Calu3 (cell line): ENCODE measurements at regions not wholly inside any gene's neighbourhood (a gene's known extent, or its start where the extent isn't known, plus 50 kb on each side); places are given as distances from the start of the nearest gene placed in this dataset.

Experiments
- BruUV-seq: library from RNA; stranded (reverse); fragments of 400-500 nt; replicated peaks from 2 replicates; lab custom pipeline; 2021; lab: Mats Ljungman, UMichigan
- CTCF ChIA-PET: fragments of 300-600 bp; sonication (Branson Sonifier 250); formaldehyde crosslinking; loops from one replicate; lab custom pipeline; 2022; ENCODE audit warnings: antibody characterized with exemption; lab: Charles Lee
- DNase-seq: peaks from one replicate; pipeline ENCODE4 v3.0.0; 2022
- H3K27ac Mint-ChIP-seq: one replicate; pipeline ENCODE4 v1.8.0; 2022; ENCODE audit warnings: mixed read lengths; ENCODE audit not compliant: unreplicated experiment
- H3K27me3 Mint-ChIP-seq: one replicate; pipeline ENCODE4 v1.8.0; 2022; ENCODE audit warnings: mixed read lengths; ENCODE audit not compliant: unreplicated experiment
- H3K36me3 Mint-ChIP-seq: one replicate; pipeline ENCODE4 v1.8.0; 2022; ENCODE audit warnings: mild to moderate bottlenecking, moderate library complexity, mixed read lengths; ENCODE audit not compliant: insufficient read depth, unreplicated experiment
- H3K4me1 Mint-ChIP-seq: one replicate; pipeline ENCODE4 v1.8.0; 2022; ENCODE audit warnings: mild to moderate bottlenecking, low read depth, mixed read lengths; ENCODE audit not compliant: unreplicated experiment
- H3K4me3 Mint-ChIP-seq: one replicate; pipeline ENCODE4 v1.8.0; 2022; ENCODE audit warnings: mild to moderate bottlenecking, low read depth, moderate library complexity, mixed read lengths; ENCODE audit not compliant: unreplicated experiment
- H3K9me3 Mint-ChIP-seq: one replicate; pipeline ENCODE4 v1.8.0; 2022; ENCODE audit warnings: low read depth, mixed read lengths; ENCODE audit not compliant: unreplicated experiment
- intact Hi-C: fragments of 100-400 bp; cut with micrococcal nuclease; formaldehyde crosslinking; loops from one replicate; pipeline ENCODE4 v1.10.0; 2022; ENCODE audit not compliant: unreplicated experiment
- TF ChIP-seq, protein P1 (sequence below): fragments of 200-600 bp; IDR thresholded peaks from one replicate; pipeline ENCODE4 v1.8.0; 2022; ENCODE audit warnings: antibody characterized with exemption; ENCODE audit not compliant: unreplicated experiment

DNA sequence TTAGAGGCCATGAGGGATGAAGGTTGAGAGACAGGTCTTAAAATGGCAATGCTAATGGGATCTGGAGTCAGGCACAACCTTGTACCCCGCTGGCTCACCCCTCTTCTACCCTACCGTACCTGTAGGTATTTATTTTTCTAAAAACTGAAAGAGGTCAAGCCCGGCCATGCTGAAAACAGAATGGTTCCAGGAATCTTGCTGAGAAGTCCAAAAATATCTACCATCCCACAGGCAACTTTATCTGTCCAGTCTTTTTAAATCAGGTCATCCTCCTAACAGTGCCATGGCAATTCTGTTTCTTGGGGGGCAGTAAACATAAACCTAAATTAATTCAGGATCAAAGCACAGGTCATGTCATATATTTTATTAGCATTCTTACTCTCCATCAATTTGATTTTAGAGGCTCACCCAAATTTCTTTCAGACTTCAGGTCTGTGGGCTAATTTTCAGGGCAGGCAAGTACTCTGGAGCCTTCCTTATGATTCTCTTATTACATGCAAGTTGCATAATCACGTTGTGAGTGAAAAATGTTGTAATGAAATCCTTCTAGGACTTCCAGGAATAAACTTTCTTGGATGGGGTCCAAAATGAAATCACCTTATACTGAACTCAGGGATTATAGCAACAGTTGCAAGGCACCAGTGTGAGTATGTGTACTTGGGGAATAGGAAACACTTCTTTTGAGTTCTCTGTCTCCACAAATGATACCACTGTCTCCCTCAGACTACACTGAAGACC, 102.7 kb upstream of the NREP start:
- Mint-ChIP-seq H3K4me3 (no peak overlapping the region), H3K9me3 (peaks cover 2% of the 10 kb centered on the region), H3K4me1 (no peaks in the 10 kb centered on the region), H3K27ac (no peak overlapping the region), H3K36me3 (no peaks in the 10 kb centered on the region), H3K27me3 (no peaks in the 10 kb centered on the region)
- DNase-seq = no peak
- intact Hi-C loops = no loop called here
- CTCF ChIA-PET = interaction anchor here (0.6 kb wide), 1 partner anchor 328 kb away, joined by 3 read pairs; no protein-coding TSS in a partner anchor
- no TSS peak for BruUV-seq
- TF ChIP-seq, protein P1, sequence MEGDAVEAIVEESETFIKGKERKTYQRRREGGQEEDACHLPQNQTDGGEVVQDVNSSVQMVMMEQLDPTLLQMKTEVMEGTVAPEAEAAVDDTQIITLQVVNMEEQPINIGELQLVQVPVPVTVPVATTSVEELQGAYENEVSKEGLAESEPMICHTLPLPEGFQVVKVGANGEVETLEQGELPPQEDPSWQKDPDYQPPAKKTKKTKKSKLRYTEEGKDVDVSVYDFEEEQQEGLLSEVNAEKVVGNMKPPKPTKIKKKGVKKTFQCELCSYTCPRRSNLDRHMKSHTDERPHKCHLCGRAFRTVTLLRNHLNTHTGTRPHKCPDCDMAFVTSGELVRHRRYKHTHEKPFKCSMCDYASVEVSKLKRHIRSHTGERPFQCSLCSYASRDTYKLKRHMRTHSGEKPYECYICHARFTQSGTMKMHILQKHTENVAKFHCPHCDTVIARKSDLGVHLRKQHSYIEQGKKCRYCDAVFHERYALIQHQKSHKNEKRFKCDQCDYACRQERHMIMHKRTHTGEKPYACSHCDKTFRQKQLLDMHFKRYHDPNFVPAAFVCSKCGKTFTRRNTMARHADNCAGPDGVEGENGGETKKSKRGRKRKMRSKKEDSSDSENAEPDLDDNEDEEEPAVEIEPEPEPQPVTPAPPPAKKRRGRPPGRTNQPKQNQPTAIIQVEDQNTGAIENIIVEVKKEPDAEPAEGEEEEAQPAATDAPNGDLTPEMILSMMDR = no peak

DNA sequence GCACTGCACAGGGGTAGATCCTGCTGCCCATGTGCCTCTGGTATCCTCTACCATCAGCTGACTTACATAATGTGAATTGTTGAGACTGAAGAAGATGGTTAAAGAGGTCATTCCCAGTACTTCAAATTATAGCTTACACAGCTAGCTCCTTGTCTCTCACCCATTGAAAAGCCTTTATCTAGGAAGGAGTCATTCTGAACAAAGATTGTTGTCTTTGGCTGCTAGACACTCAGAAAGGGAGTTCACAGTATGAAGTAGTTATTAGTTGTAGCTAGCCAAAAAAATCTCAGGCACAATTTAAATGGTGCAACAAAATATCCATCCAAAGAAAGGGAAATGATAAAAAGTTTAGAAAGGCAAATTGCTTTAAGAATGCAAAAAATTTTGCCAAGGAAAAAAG, 102.0 kb upstream of the NREP start:
- TF ChIP-seq, protein P1 = no peak
- H3K4me1 Mint-ChIP-seq = no peaks in the 10 kb centered on the region
- CTCF ChIA-PET = interaction anchor here (0.6 kb wide), 1 partner anchor 327 kb away, joined by 3 read pairs; no protein-coding TSS in a partner anchor
- no peak for DNase-seq
- intact Hi-C loops = no loop called here
- no peaks in the 10 kb centered on the region for H3K36me3 Mint-ChIP-seq
- no peak overlapping the region for H3K4me3 Mint-ChIP-seq
- no peaks in the 10 kb centered on the region for H3K27me3 Mint-ChIP-seq
- BruUV-seq = no TSS peak
- H3K9me3 Mint-ChIP-seq = peaks cover 2% of the 10 kb centered on the region
- H3K27ac Mint-ChIP-seq = no peak overlapping the region

DNA sequence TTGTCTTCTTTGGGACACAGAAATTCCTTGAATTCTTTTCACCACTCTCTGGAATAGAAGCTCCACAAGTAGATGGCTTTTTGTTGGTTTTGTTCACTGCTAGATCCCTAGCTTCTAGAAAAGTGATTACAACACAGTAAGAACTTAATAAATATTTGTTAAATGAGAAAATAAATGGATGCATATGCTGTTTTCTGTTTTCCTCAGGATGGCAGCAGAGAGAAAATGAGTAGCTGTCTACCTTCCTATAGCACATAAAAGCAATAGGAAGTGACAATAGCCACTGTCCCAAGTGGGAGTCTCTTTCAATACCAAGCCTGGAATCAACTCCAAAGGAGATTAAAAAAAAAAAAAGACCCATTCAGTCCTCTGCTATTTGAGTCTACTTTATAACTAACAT, 100.6 kb upstream of the NREP start:
- no peak overlapping the region for H3K27ac Mint-ChIP-seq
- no peaks in the 10 kb centered on the region for H3K9me3 Mint-ChIP-seq
- TF ChIP-seq, protein P1 = no peak
- CTCF ChIA-PET = no interaction called here
- no peak overlapping the region for H3K4me3 Mint-ChIP-seq
- DNase-seq = no peak
- H3K27me3 Mint-ChIP-seq = no peaks in the 10 kb centered on the region
- BruUV-seq = no TSS peak
- H3K4me1 Mint-ChIP-seq = no peaks in the 10 kb centered on the region
- intact Hi-C loops = no loop called here
- no peaks in the 10 kb centered on the region for H3K36me3 Mint-ChIP-seq

DNA sequence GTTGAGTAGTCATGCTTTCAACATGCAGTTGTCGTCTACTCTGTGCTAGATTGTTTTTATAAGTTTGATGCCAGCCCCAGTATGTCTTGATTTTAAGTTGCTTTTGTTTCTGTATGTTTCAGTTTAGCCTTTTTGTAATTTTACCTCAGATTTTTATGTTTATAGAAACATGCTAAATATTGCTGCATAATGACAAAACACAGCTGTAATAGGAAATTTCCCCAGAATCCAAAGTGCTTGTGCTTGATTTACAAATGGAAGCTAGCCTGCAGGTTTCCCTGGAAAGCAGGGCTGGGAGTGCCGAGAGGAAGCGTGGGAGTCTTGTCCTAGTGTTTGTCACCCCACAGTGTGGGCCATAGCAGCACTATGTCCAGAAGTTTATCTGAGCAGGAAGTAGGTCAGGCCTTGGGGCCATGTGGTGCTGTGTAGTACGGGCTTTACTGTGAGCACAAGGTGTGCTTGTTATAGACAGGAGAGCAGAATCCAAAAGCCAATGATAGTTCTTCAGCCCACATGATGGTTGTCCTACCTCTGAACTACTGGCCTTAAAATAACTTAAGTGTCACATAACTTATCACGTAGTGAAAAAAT, 100.0 kb upstream of the NREP start:
- no peaks in the 10 kb centered on the region for H3K36me3 Mint-ChIP-seq
- TF ChIP-seq, protein P1 = no peak
- H3K4me3 Mint-ChIP-seq = no peak overlapping the region
- H3K4me1 Mint-ChIP-seq = no peaks in the 10 kb centered on the region
- no TSS peak for BruUV-seq
- no peak for DNase-seq
- no peak overlapping the region for H3K27ac Mint-ChIP-seq
- CTCF ChIA-PET = no interaction called here
- intact Hi-C loops = no loop called here
- H3K27me3 Mint-ChIP-seq = no peaks in the 10 kb centered on the region
- no peaks in the 10 kb centered on the region for H3K9me3 Mint-ChIP-seq
